Mesenchymal stem cell (in vitro differentiated cells and primary cell): ENCODE measurements at regions not wholly inside any gene's neighbourhood (a gene's known extent, or its start where the extent isn't known, plus 50 kb on each side); places are given as distances from the start of the nearest gene placed in this dataset.

Experiments
- DNase-seq: peaks from one replicate; pipeline ENCODE4 v3.0.0-alpha.2; 2013
- H2AFZ ChIP-seq: one replicate; pipeline ENCODE4 v1.6.1; 2013; ENCODE audit warnings: low read depth, mild to moderate bottlenecking, control low read depth, inconsistent platforms, low read length, moderate library complexity
- H2AK5ac ChIP-seq: 2 replicates; pipeline ENCODE4 v1.6.1; 2013; ENCODE audit warnings: low read length, moderate library complexity, mild to moderate bottlenecking, inconsistent platforms; ENCODE audit not compliant: severe bottlenecking
- H2BK120ac ChIP-seq: one replicate; pipeline ENCODE4 v1.6.1; 2013; ENCODE audit warnings: low read depth, mild to moderate bottlenecking, inconsistent platforms, low read length, moderate library complexity
- H2BK12ac ChIP-seq, 2 experiments: one replicate each; pipeline ENCODE4 v1.6.1; 2013; ENCODE audit warnings: inconsistent platforms in 2 of 2, low read length in 2 of 2, mild to moderate bottlenecking in 2 of 2, moderate library complexity in 2 of 2, control low read depth in 1 of 2
- H2BK15ac ChIP-seq: one replicate; pipeline ENCODE4 v1.6.1; 2013; ENCODE audit warnings: mild to moderate bottlenecking, low read depth, inconsistent platforms; ENCODE audit not compliant: poor library complexity, severe bottlenecking
- H2BK5ac ChIP-seq: 2 replicates; pipeline ENCODE4 v1.6.1; 2013; ENCODE audit warnings: low read depth, mild to moderate bottlenecking, low read length, control low read depth, inconsistent platforms; ENCODE audit not compliant: poor library complexity, severe bottlenecking
- H3K14ac ChIP-seq, 2 experiments: one replicate each; pipeline ENCODE4 v1.6.1; 2013; ENCODE audit warnings: inconsistent platforms in 2 of 2, low read length in 2 of 2, control low read depth in 1 of 2, mild to moderate bottlenecking in 1 of 2, moderate library complexity in 1 of 2
- H3K18ac ChIP-seq, 2 experiments: one replicate each; pipeline ENCODE4 v1.6.1; 2013; ENCODE audit warnings: inconsistent platforms in 2 of 2, low read length in 2 of 2, control low read depth in 1 of 2, low read depth in 1 of 2, mild to moderate bottlenecking in 1 of 2
- H3K23ac ChIP-seq, 2 experiments: one replicate each; pipeline ENCODE4 v1.6.1; 2013; ENCODE audit warnings: inconsistent platforms in 2 of 2, low read length in 2 of 2, mild to moderate bottlenecking in 2 of 2, moderate library complexity in 2 of 2, control low read depth in 1 of 2
- H3K27ac ChIP-seq: 2 replicates; pipeline ENCODE4 v1.5.1; 2013; ENCODE audit warnings: mild to moderate bottlenecking, moderate library complexity, low read length, control low read depth, inconsistent platforms; ENCODE audit not compliant: poor library complexity, severe bottlenecking
- H3K27me3 ChIP-seq, 2 experiments: 2 replicates each; pipeline versions ENCODE4 v1.6.1 to v1.7.0; 2013; ENCODE audit warnings: low read length in 2 of 2, mild to moderate bottlenecking in 2 of 2, moderate library complexity in 2 of 2, control low read depth in 1 of 2, inconsistent platforms in 1 of 2; ENCODE audit not compliant: control insufficient read depth in 1 of 2, insufficient read depth in 1 of 2
- H3K36me3 ChIP-seq, 2 experiments: 2 replicates each; pipeline versions ENCODE4 v1.6.1 to v1.7.0; 2013; ENCODE audit warnings: low read length in 2 of 2, control low read depth in 1 of 2, inconsistent platforms in 1 of 2, low read depth in 1 of 2, mild to moderate bottlenecking in 1 of 2; ENCODE audit not compliant: insufficient read depth in 2 of 2, control insufficient read depth in 1 of 2
- H3K4ac ChIP-seq, 2 experiments: one replicate each; pipeline ENCODE4 v1.6.1; 2013; ENCODE audit warnings: inconsistent platforms in 2 of 2, low read length in 2 of 2, mild to moderate bottlenecking in 2 of 2, moderate library complexity in 2 of 2, control low read depth in 1 of 2, low read depth in 1 of 2
- H3K4me1 ChIP-seq: 2 replicates; pipeline ENCODE4 v1.6.1; 2013; ENCODE audit warnings: low read depth, low read length, control low read depth; ENCODE audit not compliant: control insufficient read depth, insufficient read depth
- H3K4me2 ChIP-seq: 2 replicates; pipeline ENCODE4 v1.6.1; 2013; ENCODE audit warnings: low read length, mild to moderate bottlenecking, inconsistent platforms; ENCODE audit not compliant: poor library complexity, severe bottlenecking
- H3K4me3 ChIP-seq, 2 experiments: 2 replicates each; pipeline versions ENCODE4 v1.5.1 to v1.7.0; 2013; ENCODE audit warnings: low read length in 2 of 2, mild to moderate bottlenecking in 2 of 2, control low read depth in 1 of 2, low read depth in 1 of 2; ENCODE audit not compliant: insufficient read depth in 1 of 2
- H3K79me1 ChIP-seq: replicated peaks from 2 replicates; pipeline ENCODE4 v1.6.1; 2013; ENCODE audit warnings: mild to moderate bottlenecking, control low read depth, low read length, inconsistent platforms; ENCODE audit not compliant: poor library complexity, severe bottlenecking
- H3K9ac ChIP-seq: 2 replicates; pipeline ENCODE4 v1.7.0; 2013; ENCODE audit warnings: mild to moderate bottlenecking, low read length, moderate library complexity
- H3K9me3 ChIP-seq: 2 replicates; pipeline ENCODE4 v1.7.0; 2013; ENCODE audit warnings: mild to moderate bottlenecking, low read length; ENCODE audit not compliant: control insufficient read depth
- H4K8ac ChIP-seq: one replicate; pipeline ENCODE4 v1.6.1; 2013; ENCODE audit warnings: inconsistent platforms, mild to moderate bottlenecking, low read length, moderate library complexity
- H4K91ac ChIP-seq: one replicate; pipeline ENCODE4 v1.6.1; 2013; ENCODE audit warnings: mild to moderate bottlenecking, low read length, inconsistent platforms
- WGBS: methylation state at CpG from one replicate; pipeline ENCODE4 v1.1.7; 2013; ENCODE audit warnings: mixed read lengths; 5-methylcytosine and 5-hydroxymethylcytosine counted together

DNA sequence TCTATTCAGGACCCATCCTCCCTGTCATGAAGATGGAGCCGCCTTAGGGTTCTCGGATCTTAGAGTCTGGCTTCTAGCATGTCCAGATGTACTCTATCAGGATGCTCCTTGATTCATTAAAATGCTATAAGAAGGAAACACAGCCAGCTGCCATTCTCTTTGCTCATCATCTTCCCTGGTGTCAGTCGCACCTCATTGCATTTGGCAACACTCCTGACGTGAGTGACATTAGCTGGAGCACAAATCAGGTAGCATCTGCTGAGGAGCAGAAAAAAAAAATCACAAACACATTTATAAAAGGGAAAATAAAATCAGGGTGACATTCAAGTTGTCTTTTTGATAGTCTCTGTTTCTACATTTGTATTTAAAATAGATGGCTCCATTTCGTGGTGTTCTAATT, 226.1 kb upstream of the NMUR2 start:
- Histone ChIP-seq H3K14ac (no peak overlapping the region), H3K18ac (no peak overlapping the region), H3K27me3 (no peaks in the 10 kb centered on the region), H2BK120ac (no peak overlapping the region), H3K4me1 (no peaks in the 10 kb centered on the region), H2AFZ (no peak overlapping the region), H3K23ac (no peak overlapping the region), H3K9ac (no peak overlapping the region), H3K4me2 (no peak overlapping the region), H2BK5ac (no peak overlapping the region), H4K8ac (no peak overlapping the region), H3K4ac (no peak overlapping the region), H3K4me3 (no peak overlapping the region), H3K27ac (no peak overlapping the region), H3K36me3 (no peaks in the 10 kb centered on the region), H2AK5ac (no peak overlapping the region), H3K79me1 (no peaks in the 10 kb centered on the region), H4K91ac (no peak overlapping the region), H2BK12ac (no peak overlapping the region), H3K9me3 (no peaks in the 10 kb centered on the region), H2BK15ac (no peak overlapping the region)
- DNase-seq: no peak
- 74% methylated on average over 4 of the region's 5 CpGs for WGBS

DNA sequence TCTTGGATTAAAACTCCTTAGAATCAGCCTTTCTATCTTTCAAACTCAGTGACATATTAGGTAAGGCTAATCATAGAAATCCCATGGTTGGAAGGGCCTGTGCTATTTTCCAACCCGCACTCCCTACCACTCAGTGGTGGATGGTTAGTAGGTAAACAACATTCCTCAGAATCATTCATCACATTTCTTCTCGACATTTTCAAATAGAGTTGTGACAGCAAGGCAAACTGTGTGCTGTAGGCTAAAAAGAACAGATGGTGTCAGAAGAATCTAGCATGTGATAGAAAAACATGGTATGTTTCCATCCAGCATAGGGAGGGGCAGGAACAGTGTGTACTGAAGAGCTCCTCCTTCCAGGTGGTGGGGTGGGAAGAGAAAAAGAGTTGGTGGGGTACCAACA, 227.3 kb upstream of the NMUR2 start:
- Histone ChIP-seq H3K9ac (no peak overlapping the region), H2AK5ac (no peak overlapping the region), H2BK5ac (no peak overlapping the region), H2BK120ac (no peak overlapping the region), H3K27me3 (no peaks in the 10 kb centered on the region), H2BK15ac (no peak overlapping the region), H3K14ac (no peak overlapping the region), H3K9me3 (no peaks in the 10 kb centered on the region), H2BK12ac (no peak overlapping the region), H3K79me1 (no peaks in the 10 kb centered on the region), H3K4me2 (no peak overlapping the region), H2AFZ (no peak overlapping the region), H3K4ac (no peak overlapping the region), H3K36me3 (no peaks in the 10 kb centered on the region), H3K27ac (no peak overlapping the region), H4K8ac (no peak overlapping the region), H3K23ac (no peak overlapping the region), H3K4me3 (no peak overlapping the region), H4K91ac (no peak overlapping the region), H3K4me1 (no peaks in the 10 kb centered on the region), H3K18ac (no peak overlapping the region)
- DNase-seq: no peak
- 60% methylated on average over 1 of the region's 2 CpGs for WGBS

DNA sequence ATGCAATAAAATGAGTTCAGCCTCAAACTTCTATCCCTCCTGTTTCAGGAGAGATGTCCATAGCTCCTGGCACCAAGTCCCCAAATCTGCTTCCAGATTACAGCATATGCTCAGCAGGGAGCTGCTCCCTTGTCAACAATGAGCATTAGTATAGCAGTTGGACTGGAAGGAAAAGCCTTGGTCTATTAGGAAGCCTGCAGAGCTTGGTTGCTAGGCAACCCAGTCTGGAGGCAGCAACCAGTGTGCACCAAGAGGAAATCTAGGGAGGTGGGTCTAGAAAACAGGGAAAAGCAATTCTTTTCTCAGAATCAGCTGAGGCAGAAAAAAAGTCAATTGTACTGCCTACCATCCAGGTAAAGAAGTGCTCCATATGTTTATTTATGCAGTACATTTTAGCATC, 229.5 kb upstream of the NMUR2 start:
- no peak overlapping the region for H3K23ac ChIP-seq
- no peaks in the 10 kb centered on the region for H3K9me3 ChIP-seq
- H3K27ac ChIP-seq: no peak overlapping the region
- H3K9ac ChIP-seq: no peak overlapping the region
- H4K91ac ChIP-seq: no peak overlapping the region
- H2AK5ac ChIP-seq: no peak overlapping the region
- no peaks in the 10 kb centered on the region for H3K79me1 ChIP-seq
- no peak overlapping the region for H3K18ac ChIP-seq
- H2BK5ac ChIP-seq: no peak overlapping the region
- no peak overlapping the region for H3K4me3 ChIP-seq
- H2BK12ac ChIP-seq: no peak overlapping the region
- no peaks in the 10 kb centered on the region for H3K27me3 ChIP-seq
- no peak overlapping the region for H3K14ac ChIP-seq
- no peak overlapping the region for H3K4me2 ChIP-seq
- no peaks in the 10 kb centered on the region for H3K4me1 ChIP-seq
- no peak overlapping the region for H4K8ac ChIP-seq
- H2BK15ac ChIP-seq: no peak overlapping the region
- H3K4ac ChIP-seq: no peak overlapping the region
- no peak overlapping the region for H2AFZ ChIP-seq
- no peak for DNase-seq
- no peak overlapping the region for H2BK120ac ChIP-seq
- no peaks in the 10 kb centered on the region for H3K36me3 ChIP-seq

DNA sequence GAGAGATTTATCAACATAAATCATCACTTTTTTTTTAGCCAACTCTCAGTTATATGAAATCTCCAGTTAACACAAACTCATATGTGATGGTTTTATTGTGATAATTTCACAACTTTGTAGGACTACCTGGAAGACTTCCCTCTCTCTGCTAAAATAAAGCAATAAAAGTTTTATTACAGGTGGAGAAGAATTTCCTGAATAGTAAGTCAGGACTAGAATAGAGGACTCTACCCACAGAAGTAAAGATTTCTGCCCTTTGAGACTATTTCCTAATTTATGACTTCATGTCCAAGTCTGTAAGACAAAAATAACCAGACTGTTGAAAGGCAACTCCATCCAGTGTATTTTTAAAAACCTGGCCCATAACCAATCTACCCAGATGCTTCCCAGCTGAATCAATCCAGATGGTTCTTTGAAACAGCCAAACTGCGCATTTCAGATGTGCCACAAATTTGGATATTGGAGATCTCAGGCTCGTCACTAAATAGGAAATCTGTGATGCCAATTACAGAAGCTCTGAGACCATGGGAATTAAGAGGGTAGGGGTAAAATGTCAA, 234.0 kb upstream of the NMUR2 start:
- Histone ChIP-seq H3K9ac (no peak overlapping the region), H3K14ac (no peak overlapping the region), H3K9me3 (no peaks in the 10 kb centered on the region), H2BK15ac (no peak overlapping the region), H2BK120ac (no peak overlapping the region), H3K23ac (no peak overlapping the region), H3K4ac (no peak overlapping the region), H3K27me3 (no peaks in the 10 kb centered on the region), H3K4me1 (no peaks in the 10 kb centered on the region), H3K4me2 (no peak overlapping the region), H3K4me3 (no peak overlapping the region), H4K91ac (no peak overlapping the region), H3K36me3 (no peaks in the 10 kb centered on the region), H4K8ac (no peak overlapping the region), H3K27ac (no peak overlapping the region), H2BK5ac (no peak overlapping the region), H2AK5ac (no peak overlapping the region), H2AFZ (no peak overlapping the region), H3K79me1 (no peaks in the 10 kb centered on the region), H2BK12ac (no peak overlapping the region), H3K18ac (no peak overlapping the region)
- no peak for DNase-seq
- 78% methylated on average over 2 of the region's 2 CpGs for WGBS
